GM18858 (cell line): ENCODE measurements at regions not wholly inside any gene's neighbourhood (a gene's known extent, or its start where the extent isn't known, plus 50 kb on each side); places are given as distances from the start of the nearest gene placed in this dataset.
"Not testable (repeated sequence)": the region's sequence is repeated elsewhere in the genome, so short reads cannot be mapped to it uniquely, and the experiment has no call there.

Experiments used
- ATAC-seq: cut with Tn5 transposase; IDR thresholded peaks from one replicate; pipeline ENCODE4 v1.9.1; 2021; ENCODE audit not compliant: unreplicated experiment

DNA sequence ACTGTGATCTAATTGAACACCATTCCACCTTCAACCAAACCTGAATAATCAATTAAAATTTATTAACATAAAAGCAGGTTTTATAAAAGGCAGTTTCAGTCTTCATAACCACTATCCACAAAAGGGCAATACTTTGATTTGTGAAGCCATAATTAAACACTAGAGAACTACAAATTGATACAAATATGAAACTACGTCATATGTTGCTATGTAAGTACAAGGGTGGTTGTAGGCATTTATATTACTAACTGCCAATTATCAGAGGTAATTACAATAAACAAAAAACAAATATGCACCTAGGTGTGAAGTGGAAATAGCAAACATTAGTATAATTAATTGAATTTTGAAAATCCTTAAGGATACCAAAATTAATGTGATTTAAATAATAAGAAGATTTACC, 368.5 kb upstream of the PCDH15 start:
- no peak for ATAC-seq

DNA sequence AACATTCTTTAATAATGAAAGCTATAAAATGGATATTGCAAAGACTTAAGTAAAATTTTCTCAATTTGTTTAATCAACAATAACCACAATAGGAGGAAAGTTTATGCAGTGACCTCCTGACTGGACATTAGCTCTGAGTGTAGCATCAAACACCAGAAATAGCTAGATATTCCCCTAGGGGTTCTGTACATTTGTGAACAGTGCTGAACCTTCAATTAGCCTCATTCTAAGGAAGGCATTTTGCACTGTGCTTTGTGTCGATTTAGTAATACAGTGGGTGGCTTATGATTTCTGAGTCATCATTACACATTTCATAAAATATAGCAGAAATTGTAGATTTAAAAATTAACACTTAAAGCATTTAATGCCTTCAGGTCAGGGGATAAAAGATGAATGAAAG, 367.3 kb upstream of the PCDH15 start:
- ATAC-seq, result no peak

- no peak for ATAC-seq
Observed at GRCh38 chr10:55163388-55163979, 362.5 kb upstream of the PCDH15 start.

DNA sequence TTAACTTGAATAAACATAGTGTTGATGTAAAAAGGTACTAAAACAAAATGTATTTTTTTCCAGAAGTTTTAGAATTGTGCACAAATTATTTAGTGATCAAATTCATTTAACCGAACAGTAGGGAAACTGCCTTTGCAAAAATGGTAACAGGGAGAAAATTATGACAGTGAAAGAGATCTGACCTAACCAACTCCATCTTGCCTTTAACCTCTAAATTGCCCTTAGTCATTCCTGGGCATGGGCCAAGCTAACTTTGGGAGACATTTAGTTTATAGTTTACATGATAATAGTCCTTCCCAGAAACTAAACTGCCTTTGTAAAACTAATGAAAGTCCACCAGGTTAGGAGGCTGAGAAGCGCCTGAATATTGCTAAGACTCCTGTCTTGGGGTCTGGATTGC, 361.3 kb upstream of the PCDH15 start:
- ATAC-seq, result not testable (repeated sequence)

DNA sequence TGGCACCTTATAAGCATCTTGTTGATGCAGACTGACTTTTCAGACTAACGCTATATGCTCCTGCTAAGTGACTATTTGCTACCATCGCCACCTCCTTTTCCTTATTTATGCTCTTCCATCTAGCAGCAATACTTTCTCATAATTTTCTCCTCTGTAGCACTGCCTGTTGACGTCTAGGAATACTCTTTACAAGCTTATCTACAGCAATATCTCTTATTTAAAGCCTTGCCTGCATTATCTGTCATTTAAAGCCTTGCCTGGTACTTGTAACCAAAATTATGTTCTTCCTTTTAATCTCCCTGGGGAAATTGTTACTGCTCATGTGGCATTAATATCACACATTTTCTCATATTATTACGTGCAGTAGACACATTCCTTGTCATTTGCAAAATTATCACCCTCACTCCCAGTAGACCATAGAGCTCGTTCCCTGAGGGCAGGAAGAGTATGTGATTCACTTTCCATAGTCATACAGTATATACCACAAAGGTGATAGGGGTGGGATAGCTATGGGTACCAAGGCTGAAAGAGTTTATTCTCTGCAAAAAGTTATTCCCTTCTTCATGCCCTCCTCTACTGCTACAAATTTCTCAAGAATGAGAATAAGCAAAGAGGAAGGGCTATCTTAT, 359.7 kb upstream of the PCDH15 start:
- no peak for ATAC-seq

GRCh38 chr10:55158633-55159032, 357.6 kb upstream of the PCDH15 start:
- no peak for ATAC-seq

- ATAC-seq, result no peak
Observed at GRCh38 chr10:55146032-55146431, 345.0 kb upstream of the PCDH15 start.

- ATAC-seq, result no peak
Observed at GRCh38 chr10:55144001-55144400, 343.0 kb upstream of the PCDH15 start.

DNA sequence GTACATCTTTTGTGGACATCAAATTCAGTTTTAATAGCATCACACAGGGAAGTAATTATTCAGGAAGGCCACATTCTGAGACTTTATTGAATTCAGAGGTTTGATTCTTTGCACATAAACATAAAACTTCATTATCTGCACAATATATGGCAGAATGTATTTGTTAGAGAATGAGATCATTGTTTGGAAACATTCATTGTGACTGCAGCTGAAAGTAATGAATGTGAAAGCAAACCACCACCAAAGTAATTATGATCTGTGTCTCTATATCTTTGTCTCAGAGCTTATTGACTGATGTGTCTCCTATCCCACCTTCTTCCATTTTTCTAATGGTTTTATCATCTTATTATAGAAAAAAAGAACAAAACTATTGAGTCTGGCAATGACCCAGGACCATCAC, 340.9 kb upstream of the PCDH15 start:
- ATAC-seq, result no peak

DNA sequence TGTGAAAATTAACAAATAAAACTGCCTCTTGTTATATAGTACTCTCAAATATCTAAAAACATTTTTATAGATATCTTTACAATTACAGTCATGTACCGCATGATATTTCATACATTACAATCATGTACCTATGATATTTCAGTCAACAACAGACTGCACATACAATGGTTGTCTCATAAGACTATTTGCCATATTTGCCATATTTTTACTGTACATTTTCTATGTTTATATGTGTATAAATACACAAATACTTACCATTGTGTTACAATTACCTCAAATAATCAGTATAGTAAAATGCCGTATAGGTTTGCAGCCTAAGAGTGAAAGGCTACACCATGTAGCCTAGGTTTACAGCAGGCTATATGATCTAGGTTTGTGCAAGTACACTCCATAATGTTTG, 336.0 kb upstream of the PCDH15 start:
- ATAC-seq, result no peak

- ATAC-seq, result no peak
Observed at GRCh38 chr10:55104738-55105137, 303.7 kb upstream of the PCDH15 start.

GRCh38 chr10:55098452-55098851, 297.4 kb upstream of the PCDH15 start:
- ATAC-seq, result no peak

- peak; percentile 80 for ATAC-seq
Observed at GRCh38 chr10:55091691-55092328, 290.8 kb upstream of the PCDH15 start.

GRCh38 chr10:55078121-55078520, 277.1 kb upstream of the PCDH15 start:
- no peak for ATAC-seq

GRCh38 chr10:55065185-55065584, 264.2 kb upstream of the PCDH15 start:
- no peak for ATAC-seq

- ATAC-seq, result no peak
Observed at GRCh38 chr10:55063811-55064210, 262.8 kb upstream of the PCDH15 start.

DNA sequence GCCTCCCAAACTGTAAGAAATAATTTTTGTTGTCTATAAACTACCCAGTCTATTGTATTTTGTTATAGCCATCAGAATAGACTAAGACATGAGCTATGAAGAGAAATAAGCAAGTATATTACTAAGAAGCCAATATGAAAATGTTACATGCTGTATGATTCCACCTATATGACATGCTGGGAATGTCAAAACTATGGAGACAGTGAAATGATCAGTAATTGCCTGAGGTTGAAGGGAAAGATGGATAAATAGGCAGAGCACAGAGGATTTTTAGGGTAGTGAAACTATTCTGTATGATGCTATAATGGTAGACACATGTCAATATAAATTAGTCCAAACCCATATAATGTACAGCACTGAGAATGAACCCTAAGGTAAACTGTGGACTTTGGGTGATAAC, 261.3 kb upstream of the PCDH15 start:
- ATAC-seq, result no peak

DNA sequence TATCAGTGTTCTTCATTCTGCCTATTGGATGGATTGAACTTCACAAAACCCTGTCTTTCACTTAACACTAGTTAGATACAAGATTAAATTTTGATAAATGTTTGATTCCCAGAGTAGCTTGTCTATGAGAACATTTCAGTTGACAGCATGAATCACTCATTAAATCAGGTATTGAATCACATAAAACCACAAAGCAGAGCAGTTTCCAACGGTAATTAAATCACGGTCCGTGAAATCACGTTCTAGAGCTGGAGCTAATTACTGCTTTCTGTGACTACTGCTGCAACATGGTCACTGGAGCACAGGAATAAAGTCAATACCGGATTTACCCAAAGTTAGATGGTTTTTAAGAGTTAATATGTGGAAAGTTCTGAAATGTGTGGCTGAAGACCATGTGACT, 257.8 kb upstream of the PCDH15 start:
- ATAC-seq, result no peak

DNA sequence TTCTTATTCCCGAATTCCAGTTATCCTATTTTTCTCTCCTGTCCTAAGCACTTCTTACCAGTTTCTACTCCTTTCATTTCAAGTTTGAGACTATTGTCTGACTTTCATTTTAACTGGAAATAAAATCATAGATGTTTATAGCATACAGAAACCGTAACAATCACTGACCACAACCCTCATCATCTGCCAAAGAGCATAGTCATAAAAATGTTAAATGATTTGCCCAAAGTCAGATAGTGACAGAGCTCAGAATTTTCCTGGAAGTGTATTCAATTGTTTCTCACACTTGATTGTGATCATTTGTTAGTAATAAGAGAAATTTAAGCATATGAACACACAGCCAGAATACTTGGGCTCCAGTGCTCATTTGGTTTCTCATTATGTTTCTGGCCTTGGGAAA, 250.5 kb upstream of the PCDH15 start:
- no peak for ATAC-seq

DNA sequence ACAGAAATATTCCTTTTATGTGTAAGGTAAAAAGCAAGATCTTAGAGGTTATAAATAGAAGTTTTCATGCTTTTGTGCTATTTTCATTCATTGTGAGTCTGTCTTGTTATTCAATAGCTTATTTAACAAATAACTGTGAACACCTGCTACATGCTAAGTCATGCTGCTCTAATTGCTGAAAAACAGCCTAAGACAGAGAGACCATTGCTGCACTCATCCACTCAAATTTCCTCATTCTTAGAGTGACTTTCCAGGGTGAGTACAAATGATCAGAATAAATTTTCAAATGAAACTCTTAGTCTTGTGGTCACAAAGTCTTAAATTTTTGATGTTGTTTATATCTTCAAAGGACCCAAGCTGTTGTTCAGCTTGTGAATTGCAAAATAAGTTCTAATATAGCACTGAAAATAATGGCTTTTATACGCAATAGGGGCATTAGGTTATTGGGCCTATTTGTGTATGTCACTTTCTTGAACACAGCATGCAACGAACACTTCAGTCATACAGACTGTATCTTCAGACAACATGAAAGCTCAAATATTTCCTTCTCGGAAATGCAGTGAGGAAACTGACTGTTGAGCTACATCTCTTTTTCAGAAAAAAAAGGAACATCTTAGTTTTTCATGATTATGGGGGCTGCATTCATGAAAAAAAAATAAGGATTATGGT, 247.9 kb upstream of the PCDH15 start:
- no peak for ATAC-seq

DNA sequence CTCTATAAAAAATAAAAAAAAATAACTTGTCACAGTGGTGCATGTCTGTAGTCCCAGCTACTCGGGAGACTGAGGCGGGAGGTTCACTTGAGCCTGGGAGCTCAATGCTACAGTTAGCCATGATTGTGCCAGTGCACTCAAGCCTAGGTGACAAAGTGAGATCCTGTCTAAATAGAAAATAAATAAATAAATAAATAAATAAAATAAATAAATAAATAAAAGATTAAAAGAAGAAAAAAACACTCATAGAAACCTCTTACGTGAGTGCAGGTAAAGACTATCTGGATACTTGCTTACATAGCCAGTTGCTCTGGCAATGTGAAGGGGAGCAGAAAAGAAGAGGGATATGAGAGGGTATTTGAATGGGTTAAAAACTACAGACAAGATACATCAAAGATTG, 242.5 kb upstream of the PCDH15 start:
- ATAC-seq, result no peak

- no peak for ATAC-seq
Observed at GRCh38 chr10:55033061-55033460, 232.0 kb upstream of the PCDH15 start.
